Subcutaneous abdominal adipose tissue (tissue), 5 donors: ENCODE measurements at regions not wholly inside any gene's neighbourhood (a gene's known extent, or its start where the extent isn't known, plus 50 kb on each side); places are given as distances from the start of the nearest gene placed in this dataset.

Experiments used
- H3K27ac ChIP-seq: one replicate; pipeline ENCODE4 v1.7.0; 2013; ENCODE audit warnings: low read depth, mild to moderate bottlenecking, inconsistent platforms, low read length, moderate library complexity
- H3K27me3 ChIP-seq, 5 donors: one replicate each; pipeline ENCODE4 v1.7.0; 2013; ENCODE audit warnings: low read length in 5 of 5, inconsistent platforms in 1 of 5; ENCODE audit not compliant: control insufficient read depth in 5 of 5, insufficient read depth in 4 of 5
- H3K36me3 ChIP-seq, 5 donors: one replicate each; pipeline ENCODE4 v1.7.0; 2013; ENCODE audit warnings: low read length in 5 of 5; ENCODE audit not compliant: control insufficient read depth in 5 of 5, insufficient read depth in 5 of 5
- H3K4me1 ChIP-seq, 5 donors: one replicate each; pipeline ENCODE4 v1.7.0; 2013; ENCODE audit warnings: low read length in 5 of 5, mild to moderate bottlenecking in 3 of 5, moderate library complexity in 1 of 5; ENCODE audit not compliant: control insufficient read depth in 5 of 5, insufficient read depth in 5 of 5
- H3K4me3 ChIP-seq, 5 donors: one replicate each; pipeline ENCODE4 v1.7.0; 2013; ENCODE audit warnings: low read length in 5 of 5, low read depth in 1 of 5
- H3K9ac ChIP-seq, 5 donors: one replicate each; pipeline ENCODE4 v1.7.0; 2013; ENCODE audit warnings: low read length in 5 of 5, mild to moderate bottlenecking in 4 of 5, moderate library complexity in 3 of 5
- H3K9me3 ChIP-seq, 5 donors: one replicate each; pipeline ENCODE4 v1.7.0; 2013; ENCODE audit warnings: low read length in 5 of 5; ENCODE audit not compliant: control insufficient read depth in 5 of 5
- donor health status: healthy.
- donor health status: healthy.
- donor health status: healthy.
- donor health status: healthy.
- donor health status: healthy.

DNA sequence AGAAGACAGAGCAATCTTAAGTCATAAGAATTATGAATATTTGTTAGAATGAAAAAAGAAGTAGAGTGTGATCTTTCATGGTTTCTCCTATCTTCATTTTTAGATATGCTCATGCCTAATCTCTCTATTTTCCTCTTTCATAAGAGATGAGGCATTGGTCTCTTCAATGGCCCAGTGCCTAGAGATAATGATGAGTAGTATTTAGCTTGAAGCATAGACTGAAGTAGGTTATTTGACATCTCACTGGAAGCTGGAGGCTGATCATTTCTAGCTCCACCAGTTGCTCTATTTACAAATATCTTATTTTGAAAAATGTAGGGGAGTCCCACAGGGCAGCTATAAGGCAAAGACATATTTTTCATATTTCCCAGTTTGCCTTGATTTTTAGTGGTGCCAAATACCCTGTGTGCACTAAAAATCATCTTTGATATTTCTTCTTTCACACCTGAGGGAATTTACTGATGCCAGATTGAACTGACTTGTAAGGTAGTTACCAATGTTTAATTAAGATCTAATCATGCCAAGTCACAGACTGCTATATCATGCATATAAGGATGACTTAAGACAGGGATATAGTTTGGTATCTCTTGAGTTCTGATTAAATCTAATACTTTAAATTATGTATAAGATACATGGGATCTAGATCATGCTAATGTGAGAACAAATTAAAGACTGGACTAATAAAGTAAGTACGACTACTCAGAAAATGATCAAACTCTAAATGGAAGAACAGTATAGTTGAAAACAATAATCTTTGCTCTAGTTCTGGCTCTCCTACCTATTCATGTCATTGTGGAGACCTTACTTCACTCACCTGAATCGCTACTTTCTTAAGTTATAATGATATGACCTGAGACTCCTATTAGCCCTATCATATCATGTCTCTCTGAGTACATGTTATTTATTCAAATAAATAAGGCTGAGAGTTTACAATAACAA, 108.2 kb upstream of the IFNE start:
- Histone ChIP-seq H3K36me3 (no peaks in the 10 kb centered on the region), H3K4me3 (no peak overlapping the region), H3K9ac (no peak overlapping the region), H3K27ac (no peak overlapping the region), H3K4me1 (no peaks in the 10 kb centered on the region), H3K9me3 (no peaks in the 10 kb centered on the region), H3K27me3 (no peaks in the 10 kb centered on the region)

DNA sequence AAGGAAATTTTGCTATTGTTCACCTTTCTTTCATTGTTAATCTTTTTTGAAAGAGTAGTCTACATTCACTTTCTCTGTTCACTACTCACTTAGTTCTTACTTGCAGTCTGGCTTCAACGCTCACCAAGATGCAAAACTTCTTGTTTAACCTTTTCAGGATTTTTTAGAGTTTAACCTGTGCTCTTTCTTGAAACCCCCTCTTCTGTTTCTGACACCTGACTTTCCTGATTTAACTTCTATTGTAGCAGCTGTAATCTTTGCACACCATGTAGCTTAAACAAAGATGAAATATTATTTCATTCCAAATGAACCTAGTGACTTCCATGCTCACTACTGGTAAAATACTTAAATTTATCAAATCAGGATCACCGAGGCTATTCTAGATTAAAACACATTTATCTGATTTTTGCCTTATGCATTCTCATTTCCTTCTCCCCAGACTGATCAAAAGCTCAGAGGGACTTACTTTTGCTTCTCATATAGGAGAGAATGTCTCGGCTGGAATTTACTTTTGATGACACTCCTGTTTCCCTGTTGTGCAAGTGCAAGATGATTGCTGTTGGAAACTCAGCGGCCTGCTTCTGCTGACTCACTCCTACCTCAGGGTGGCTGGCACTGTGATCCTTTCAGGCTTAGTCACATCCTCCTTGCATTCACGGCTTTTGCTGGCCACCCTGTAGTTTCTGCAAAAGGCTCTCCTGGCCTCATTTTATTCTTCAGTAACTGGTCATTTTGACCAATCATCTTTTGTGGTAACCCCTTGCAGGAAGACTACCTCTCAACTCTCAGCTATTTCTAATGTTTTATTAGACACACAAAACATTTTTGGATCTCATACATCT, 109.3 kb upstream of the IFNE start:
- no peak overlapping the region for H3K27ac ChIP-seq
- no peaks in the 10 kb centered on the region for H3K4me1 ChIP-seq
- H3K9ac ChIP-seq, result no peak overlapping the region
- no peak overlapping the region for H3K4me3 ChIP-seq
- no peaks in the 10 kb centered on the region for H3K36me3 ChIP-seq
- no peaks in the 10 kb centered on the region for H3K27me3 ChIP-seq
- no peaks in the 10 kb centered on the region for H3K9me3 ChIP-seq

DNA sequence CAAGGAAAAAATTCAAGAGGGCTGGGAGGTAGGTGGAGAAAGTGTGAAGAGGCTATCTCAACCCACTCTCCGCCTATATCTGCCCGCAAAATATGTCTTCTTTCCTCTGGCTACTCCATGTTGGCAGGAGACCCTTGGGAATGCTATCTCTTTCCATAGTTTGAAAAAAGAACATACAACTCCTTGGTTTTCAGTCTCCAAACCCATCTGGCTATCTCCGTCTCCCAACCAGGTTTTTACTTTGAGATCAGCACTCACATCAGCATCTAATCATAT, 109.9 kb upstream of the IFNE start:
- no peaks in the 10 kb centered on the region for H3K9me3 ChIP-seq
- H3K9ac ChIP-seq, result no peak overlapping the region
- no peak overlapping the region for H3K27ac ChIP-seq
- no peaks in the 10 kb centered on the region for H3K27me3 ChIP-seq
- no peak overlapping the region for H3K4me3 ChIP-seq
- no peaks in the 10 kb centered on the region for H3K4me1 ChIP-seq
- no peaks in the 10 kb centered on the region for H3K36me3 ChIP-seq

DNA sequence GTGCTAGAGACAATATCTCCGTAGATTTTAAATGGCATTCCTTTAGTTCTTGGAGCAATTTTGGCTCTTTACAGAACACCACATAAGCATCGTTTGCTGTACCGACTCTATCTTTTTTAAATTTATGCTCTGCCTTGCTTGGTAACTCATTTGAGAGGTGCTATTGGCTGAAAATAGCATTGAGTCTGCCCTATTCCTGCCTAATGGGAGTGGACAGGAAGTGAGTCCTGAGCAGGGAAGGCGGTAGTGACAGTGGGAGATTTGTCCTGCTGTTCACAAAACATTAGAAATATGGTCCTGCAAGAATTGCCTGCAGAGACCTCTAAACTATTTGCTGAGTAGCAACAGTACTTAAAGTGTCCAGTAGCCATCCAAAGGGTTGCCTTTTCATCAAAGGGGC, 115.2 kb upstream of the IFNE start:
- Histone ChIP-seq H3K27me3 (no peaks in the 10 kb centered on the region), H3K4me3 (no peak overlapping the region), H3K4me1 (no peaks in the 10 kb centered on the region), H3K9me3 (no peaks in the 10 kb centered on the region), H3K9ac (no peak overlapping the region), H3K36me3 (no peaks in the 10 kb centered on the region), H3K27ac (no peak overlapping the region)

DNA sequence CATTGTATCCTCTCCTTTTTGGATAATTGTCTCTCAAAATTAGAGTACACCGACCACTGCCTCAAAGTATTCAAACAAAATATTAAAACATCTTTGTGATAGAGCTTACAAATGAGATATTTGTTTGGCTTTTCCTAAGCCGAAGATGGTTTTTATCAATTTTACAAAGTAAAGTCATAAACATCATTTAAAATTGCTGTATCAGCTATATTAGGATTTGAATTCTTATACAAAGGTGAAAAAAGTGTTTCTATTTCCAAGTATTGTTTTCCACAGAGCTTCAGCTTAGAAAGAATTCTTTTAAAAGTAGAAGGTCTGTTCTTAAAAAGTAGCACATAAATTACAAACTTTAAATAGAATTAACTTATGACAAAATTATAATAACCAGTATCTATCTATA, 116.6 kb upstream of the IFNE start:
- Histone ChIP-seq H3K9ac (no peak overlapping the region), H3K4me3 (no peak overlapping the region), H3K27me3 (no peaks in the 10 kb centered on the region), H3K4me1 (no peaks in the 10 kb centered on the region), H3K27ac (no peak overlapping the region), H3K9me3 (no peaks in the 10 kb centered on the region), H3K36me3 (no peaks in the 10 kb centered on the region)

DNA sequence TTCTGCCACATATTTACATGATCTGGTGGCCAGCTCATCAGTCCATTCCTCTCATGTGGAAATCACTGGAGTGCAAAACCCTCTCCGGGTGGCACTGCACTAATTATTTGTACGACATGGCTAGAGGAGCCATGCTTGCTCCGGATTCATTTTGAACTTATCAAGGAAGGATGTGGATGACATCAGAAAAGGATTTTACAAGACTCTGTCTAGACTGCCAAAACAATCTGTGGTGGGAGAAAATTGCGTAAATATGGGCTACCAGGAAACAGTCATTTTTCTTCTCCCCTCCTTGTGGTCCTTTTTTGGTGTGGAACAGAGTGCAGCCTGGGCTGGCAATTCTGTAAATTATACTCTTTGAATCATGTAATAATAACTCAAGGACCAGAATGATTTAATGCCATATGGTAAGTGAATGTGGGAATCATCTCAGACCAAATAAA, 123.4 kb upstream of the IFNE start:
- no peaks in the 10 kb centered on the region for H3K27me3 ChIP-seq
- no peaks in the 10 kb centered on the region for H3K4me1 ChIP-seq
- H3K4me3 ChIP-seq, result no peak overlapping the region
- no peak overlapping the region for H3K9ac ChIP-seq
- H3K27ac ChIP-seq, result no peak overlapping the region
- H3K36me3 ChIP-seq, result no peaks in the 10 kb centered on the region
- no peaks in the 10 kb centered on the region for H3K9me3 ChIP-seq

DNA sequence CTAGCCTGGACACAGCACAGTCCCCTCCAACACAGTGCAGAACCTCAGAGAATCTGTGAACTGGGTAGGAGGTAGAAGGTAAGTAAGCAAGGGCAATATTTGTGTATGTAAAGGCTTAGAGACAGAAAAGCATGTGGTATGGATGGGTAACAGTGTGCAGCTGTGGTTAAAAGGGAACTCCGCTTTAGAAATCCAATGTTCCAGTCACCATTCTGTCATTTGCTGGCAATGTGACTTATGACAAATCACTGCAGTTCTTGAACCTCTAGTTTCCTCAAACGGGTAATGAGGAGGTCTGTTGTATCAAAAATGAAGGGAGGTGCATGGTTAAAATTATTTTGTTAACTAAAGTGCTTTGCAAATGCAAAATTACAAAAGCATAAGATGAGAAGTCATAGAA, 125.5 kb upstream of the IFNE start:
- Histone ChIP-seq H3K9ac (no peak overlapping the region), H3K36me3 (no peaks in the 10 kb centered on the region), H3K9me3 (no peaks in the 10 kb centered on the region), H3K4me3 (no peak overlapping the region), H3K4me1 (no peaks in the 10 kb centered on the region), H3K27me3 (no peaks in the 10 kb centered on the region), H3K27ac (no peak overlapping the region)

DNA sequence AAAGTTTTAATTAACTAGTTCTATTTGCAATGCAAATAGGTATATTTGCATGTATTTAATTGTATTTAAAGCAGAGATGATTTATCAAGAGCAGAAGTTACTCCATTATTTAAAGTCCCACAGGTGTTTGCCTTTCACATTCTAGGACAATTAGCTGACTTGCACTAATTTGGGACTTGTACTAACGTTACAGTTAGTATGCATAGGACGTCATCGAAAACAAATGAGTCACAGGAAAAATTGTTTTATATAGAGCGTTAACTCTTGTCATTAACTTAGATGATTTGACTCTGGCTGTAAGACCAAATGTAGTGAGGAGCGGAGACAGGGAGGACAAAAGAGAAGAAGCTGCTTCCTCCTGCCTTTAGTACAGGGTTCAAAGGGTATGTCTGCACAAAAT, 126.1 kb upstream of the IFNE start:
- Histone ChIP-seq H3K27me3 (no peaks in the 10 kb centered on the region), H3K4me3 (no peak overlapping the region), H3K36me3 (no peaks in the 10 kb centered on the region), H3K4me1 (no peaks in the 10 kb centered on the region), H3K27ac (no peak overlapping the region), H3K9me3 (no peaks in the 10 kb centered on the region), H3K9ac (no peak overlapping the region)

DNA sequence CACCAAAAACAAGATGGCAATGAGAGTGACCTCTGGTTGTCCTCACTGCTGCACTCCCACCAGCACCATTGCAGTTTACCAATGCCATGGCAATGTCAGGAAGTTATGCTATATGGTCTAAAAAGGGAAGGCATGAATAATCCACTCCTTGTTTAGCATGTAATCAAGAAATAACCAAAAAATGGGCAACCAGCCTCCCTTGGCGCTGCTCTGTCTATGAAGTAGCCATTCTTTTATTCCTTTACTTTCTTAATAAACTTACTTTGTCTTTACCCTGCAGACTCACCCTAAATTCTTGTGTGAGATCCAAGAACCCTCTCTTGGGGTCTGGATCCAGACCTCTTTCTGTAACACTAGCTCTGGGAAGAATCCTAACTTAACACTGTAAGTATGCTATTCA, 127.4 kb upstream of the IFNE start:
- no peaks in the 10 kb centered on the region for H3K9me3 ChIP-seq
- H3K27ac ChIP-seq, result no peak overlapping the region
- no peak overlapping the region for H3K9ac ChIP-seq
- H3K36me3 ChIP-seq, result no peaks in the 10 kb centered on the region
- no peak overlapping the region for H3K4me3 ChIP-seq
- H3K4me1 ChIP-seq, result no peaks in the 10 kb centered on the region
- no peaks in the 10 kb centered on the region for H3K27me3 ChIP-seq

DNA sequence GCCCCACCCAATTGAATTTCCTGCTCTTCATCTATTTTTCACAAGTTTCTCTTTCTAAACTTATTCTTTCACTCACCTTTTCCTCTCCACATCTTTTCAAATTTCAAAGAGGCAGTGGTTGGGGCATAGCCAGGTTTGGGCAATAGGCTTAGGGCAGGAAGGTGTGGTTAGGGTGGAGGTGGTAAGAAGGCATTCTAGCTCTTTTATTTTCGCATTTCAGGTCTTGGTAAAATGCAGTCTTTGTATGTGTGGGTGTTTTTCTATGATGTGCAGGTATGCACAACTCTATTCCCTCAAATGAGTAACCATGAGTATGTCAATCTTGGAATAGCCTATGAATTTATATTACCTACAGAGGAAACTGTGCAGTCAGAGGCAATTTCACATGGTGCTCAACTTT, 129.8 kb upstream of the IFNE start:
- Histone ChIP-seq H3K36me3 (no peaks in the 10 kb centered on the region), H3K27ac (no peak overlapping the region), H3K9ac (no peak overlapping the region), H3K4me3 (no peak overlapping the region), H3K4me1 (no peaks in the 10 kb centered on the region), H3K27me3 (no peaks in the 10 kb centered on the region), H3K9me3 (no peaks in the 10 kb centered on the region)
